AG04450 (cell line): ENCODE measurements at regions not wholly inside any gene's neighbourhood (a gene's known extent, or its start where the extent isn't known, plus 50 kb on each side); places are given as distances from the start of the nearest gene placed in this dataset.

ENCODE experiments used
- CTCF ChIA-PET: fragments of 300-600, 350-600 bp; formaldehyde crosslinking; extraction: SDS; loops from one replicate; lab custom pipeline; 2022; ENCODE audit warnings: antibody characterized with exemption, inconsistent platforms; lab: Charles Lee
- POLR2A ChIA-PET: fragments of 350-600 bp; formaldehyde crosslinking; extraction: SDS; loops from one replicate; lab custom pipeline; 2021; ENCODE audit warnings: antibody characterized with exemption, inconsistent platforms; lab: Yijun Ruan, JAX
- DNase-seq: peaks from one replicate; pipeline ENCODE4 v3.0.0-alpha.2; 2011; ENCODE audit warnings: low read depth, low spot score
- H3K27ac ChIP-seq: one replicate; pipeline ENCODE4 v1.5.1; 2012; ENCODE audit warnings: low read depth, low read length, control low read depth
- H3K27me3 ChIP-seq: one replicate; pipeline ENCODE4 v1.6.0; 2012; ENCODE audit warnings: low read length; ENCODE audit not compliant: control insufficient read depth, insufficient read depth
- H3K4me3 ChIP-seq: 2 replicates; pipeline ENCODE4 v1.5.1; 2011; ENCODE audit warnings: mild to moderate bottlenecking, low read depth, low read length, control low read depth
- H3K9me3 ChIP-seq: 2 replicates; pipeline ENCODE4 v1.5.1; 2012; ENCODE audit warnings: low read length; ENCODE audit not compliant: control insufficient read depth, insufficient read depth
- CTCF ChIP-seq: IDR thresholded peaks from 2 replicates; pipeline ENCODE4 v1.5.1; 2011; ENCODE audit warnings: low read depth, low read length, control low read depth, inconsistent platforms

GRCh38 chr1:58256041-58256440 lies 290.5 kb downstream of the OMA1 start:
- TF ChIP-seq CTCF: no peak
- ChIA-PET POLR2A (no interaction called here), CTCF (no interaction called here)
- no peak overlapping the region for H3K27ac ChIP-seq
- DNase-seq: no peak
- H3K4me3 ChIP-seq: no peak overlapping the region
- no peaks in the 10 kb centered on the region for H3K9me3 ChIP-seq
- H3K27me3 ChIP-seq: peaks cover under 1% of the 10 kb centered on the region

- Histone ChIP-seq H3K27me3 (peaks cover 8% of the 10 kb centered on the region), H3K4me3 (no peak overlapping the region), H3K9me3 (no peaks in the 10 kb centered on the region), H3K27ac (no peak overlapping the region)
- DNase-seq: no peak
- TF ChIP-seq CTCF: no peak
- ChIA-PET POLR2A (no interaction called here), CTCF (no interaction called here)
Observed at GRCh38 chr1:58255192-58255591, 291.3 kb downstream of the OMA1 start.

- Histone ChIP-seq H3K9me3 (no peaks in the 10 kb centered on the region), H3K4me3 (no peak overlapping the region), H3K27ac (no peak overlapping the region), H3K27me3 (peaks cover 26% of the 10 kb centered on the region)
- TF ChIP-seq CTCF: peak; percentile 34
- CTCF ChIA-PET: no interaction called here
- POLR2A ChIA-PET: no interaction called here
- no peak for DNase-seq
Observed at GRCh38 chr1:58251430-58252073, 295.0 kb downstream of the OMA1 start.

- H3K4me3 ChIP-seq: no peak overlapping the region
- DNase-seq: no peak
- no peak for TF ChIP-seq CTCF
- POLR2A ChIA-PET: no interaction called here
- H3K9me3 ChIP-seq: no peaks in the 10 kb centered on the region
- CTCF ChIA-PET: no interaction called here
- H3K27ac ChIP-seq: no peak overlapping the region
- peaks cover 26% of the 10 kb centered on the region for H3K27me3 ChIP-seq
Observed at GRCh38 chr1:58250587-58250948, 296.0 kb downstream of the OMA1 start.

- DNase-seq: no peak
- peak overlapping the region; percentile 25; the same call in 1 of the 2 replicates for H3K4me3 ChIP-seq
- ChIA-PET CTCF (no interaction called here), POLR2A (no interaction called here)
- no peak for TF ChIP-seq CTCF
- H3K9me3 ChIP-seq: no peaks in the 10 kb centered on the region
- peaks cover 26% of the 10 kb centered on the region for H3K27me3 ChIP-seq
- no peak overlapping the region for H3K27ac ChIP-seq
Observed at GRCh38 chr1:58249737-58250586, 296.6 kb downstream of the OMA1 start.
